HUES6 (cell line): ENCODE measurements at regions not wholly inside any gene's neighbourhood (a gene's known extent, or its start where the extent isn't known, plus 50 kb on each side); places are given as distances from the start of the nearest gene placed in this dataset.

Source experiments
- H3K27ac ChIP-seq: 2 replicates; pipeline ENCODE4 v1.7.0; 2013; ENCODE audit warnings: low read depth, mild to moderate bottlenecking, low read length, inconsistent platforms
- H3K27me3 ChIP-seq: 2 replicates; pipeline ENCODE4 v1.6.1; 2013; ENCODE audit warnings: low read length; ENCODE audit not compliant: control insufficient read depth, insufficient read depth
- H3K36me3 ChIP-seq: 2 replicates; pipeline ENCODE4 v1.6.1; 2013; ENCODE audit warnings: low read length; ENCODE audit not compliant: control insufficient read depth, insufficient read depth
- H3K4me1 ChIP-seq: 2 replicates; pipeline ENCODE4 v1.6.1; 2013; ENCODE audit warnings: low read length; ENCODE audit not compliant: control insufficient read depth, insufficient read depth
- H3K4me3 ChIP-seq: 2 replicates; pipeline ENCODE4 v1.5.1; 2013; ENCODE audit warnings: low read depth, low read length
- H3K9ac ChIP-seq: one replicate; pipeline ENCODE4 v1.6.1; 2013; ENCODE audit warnings: mild to moderate bottlenecking, low read length
- H3K9me3 ChIP-seq: 2 replicates; pipeline ENCODE4 v1.6.1; 2013; ENCODE audit warnings: low read depth, low read length; ENCODE audit not compliant: control insufficient read depth, insufficient read depth

- H3K27ac ChIP-seq: no peak overlapping the region
- H3K4me3 ChIP-seq: no peak overlapping the region
- no peaks in the 10 kb centered on the region for H3K4me1 ChIP-seq
- H3K9ac ChIP-seq: no peak overlapping the region
- H3K27me3 ChIP-seq: peaks cover 7% of the 10 kb centered on the region
- no peaks in the 10 kb centered on the region for H3K9me3 ChIP-seq
- no peaks in the 10 kb centered on the region for H3K36me3 ChIP-seq
Observed at GRCh38 chr6:145539831-145540230, 195.5 kb downstream of the EPM2A start.

- Histone ChIP-seq H3K27ac (no peak overlapping the region), H3K27me3 (no peaks in the 10 kb centered on the region), H3K4me3 (no peak overlapping the region), H3K9ac (no peak overlapping the region), H3K4me1 (no peaks in the 10 kb centered on the region; the same call in 1 of the 2 replicates), H3K36me3 (no peaks in the 10 kb centered on the region), H3K9me3 (no peaks in the 10 kb centered on the region)
Observed at GRCh38 chr6:145540741-145541140, 194.6 kb downstream of the EPM2A start.

- Histone ChIP-seq H3K27me3 (no peaks in the 10 kb centered on the region), H3K9me3 (no peaks in the 10 kb centered on the region), H3K4me3 (no peak overlapping the region), H3K27ac (no peak overlapping the region), H3K36me3 (no peaks in the 10 kb centered on the region), H3K4me1 (no peaks in the 10 kb centered on the region; the same call in 1 of the 2 replicates), H3K9ac (no peak overlapping the region)
Observed at GRCh38 chr6:145544041-145544440, 191.3 kb downstream of the EPM2A start.

GRCh38 chr6:145544514-145544913, 190.8 kb downstream of the EPM2A start:
- Histone ChIP-seq H3K27me3 (no peaks in the 10 kb centered on the region), H3K27ac (no peak overlapping the region), H3K4me3 (no peak overlapping the region), H3K36me3 (no peaks in the 10 kb centered on the region), H3K9ac (no peak overlapping the region), H3K9me3 (no peaks in the 10 kb centered on the region), H3K4me1 (no peaks in the 10 kb centered on the region; the same call in 1 of the 2 replicates)

GRCh38 chr6:145546265-145546664, 189.1 kb downstream of the EPM2A start:
- no peak overlapping the region for H3K27ac ChIP-seq
- H3K36me3 ChIP-seq: no peaks in the 10 kb centered on the region
- H3K4me1 ChIP-seq: no peaks in the 10 kb centered on the region; the same call in 1 of the 2 replicates
- H3K9ac ChIP-seq: no peak overlapping the region
- no peak overlapping the region for H3K4me3 ChIP-seq
- H3K27me3 ChIP-seq: no peaks in the 10 kb centered on the region
- no peaks in the 10 kb centered on the region for H3K9me3 ChIP-seq

- Histone ChIP-seq H3K4me3 (no peak overlapping the region), H3K36me3 (no peaks in the 10 kb centered on the region), H3K27ac (no peak overlapping the region), H3K4me1 (no peaks in the 10 kb centered on the region; the same call in 1 of the 2 replicates), H3K9me3 (no peaks in the 10 kb centered on the region), H3K9ac (no peak overlapping the region), H3K27me3 (no peaks in the 10 kb centered on the region)
Observed at GRCh38 chr6:145547594-145548335, 187.6 kb downstream of the EPM2A start.

- Histone ChIP-seq H3K4me1 (no peaks in the 10 kb centered on the region; the same call in 1 of the 2 replicates), H3K27ac (no peak overlapping the region), H3K9me3 (no peaks in the 10 kb centered on the region), H3K9ac (no peak overlapping the region), H3K36me3 (no peaks in the 10 kb centered on the region), H3K4me3 (no peak overlapping the region), H3K27me3 (no peaks in the 10 kb centered on the region)
Observed at GRCh38 chr6:145548933-145549648, 186.2 kb downstream of the EPM2A start.

- H3K9me3 ChIP-seq: no peaks in the 10 kb centered on the region
- H3K9ac ChIP-seq: no peak overlapping the region
- no peaks in the 10 kb centered on the region for H3K27me3 ChIP-seq
- H3K4me3 ChIP-seq: no peak overlapping the region
- no peaks in the 10 kb centered on the region for H3K36me3 ChIP-seq
- H3K27ac ChIP-seq: no peak overlapping the region
- H3K4me1 ChIP-seq: no peaks in the 10 kb centered on the region
Observed at GRCh38 chr6:145551164-145551563, 184.2 kb downstream of the EPM2A start.

- Histone ChIP-seq H3K9ac (no peak overlapping the region), H3K4me3 (no peak overlapping the region), H3K4me1 (no peaks in the 10 kb centered on the region), H3K9me3 (no peaks in the 10 kb centered on the region), H3K27ac (no peak overlapping the region), H3K36me3 (no peaks in the 10 kb centered on the region), H3K27me3 (no peaks in the 10 kb centered on the region)
Observed at GRCh38 chr6:145555084-145555483, 180.2 kb downstream of the EPM2A start.

- no peaks in the 10 kb centered on the region for H3K36me3 ChIP-seq
- H3K27ac ChIP-seq: no peak overlapping the region
- H3K4me1 ChIP-seq: no peaks in the 10 kb centered on the region
- no peaks in the 10 kb centered on the region for H3K9me3 ChIP-seq
- no peak overlapping the region for H3K4me3 ChIP-seq
- no peaks in the 10 kb centered on the region for H3K27me3 ChIP-seq
- H3K9ac ChIP-seq: no peak overlapping the region
Observed at GRCh38 chr6:145557474-145557873, 177.8 kb downstream of the EPM2A start.

GRCh38 chr6:145559836-145560235, 175.5 kb downstream of the EPM2A start:
- Histone ChIP-seq H3K4me3 (no peak overlapping the region), H3K27me3 (no peaks in the 10 kb centered on the region), H3K36me3 (no peaks in the 10 kb centered on the region), H3K9me3 (no peaks in the 10 kb centered on the region), H3K4me1 (no peaks in the 10 kb centered on the region), H3K9ac (no peak overlapping the region), H3K27ac (no peak overlapping the region)
